ENCODE measurements at regions not wholly inside any gene's neighbourhood (a gene's known extent, or its start where the extent isn't known, plus 50 kb on each side); places are given as distances from the start of the nearest gene placed in this dataset.

- TF ChIP-seq POLR2AphosphoS5 (IDR thresholded peaks at IDR 0.05; ENCODE audit: low read depth): no peak
- TF ChIP-seq, protein P1, sequence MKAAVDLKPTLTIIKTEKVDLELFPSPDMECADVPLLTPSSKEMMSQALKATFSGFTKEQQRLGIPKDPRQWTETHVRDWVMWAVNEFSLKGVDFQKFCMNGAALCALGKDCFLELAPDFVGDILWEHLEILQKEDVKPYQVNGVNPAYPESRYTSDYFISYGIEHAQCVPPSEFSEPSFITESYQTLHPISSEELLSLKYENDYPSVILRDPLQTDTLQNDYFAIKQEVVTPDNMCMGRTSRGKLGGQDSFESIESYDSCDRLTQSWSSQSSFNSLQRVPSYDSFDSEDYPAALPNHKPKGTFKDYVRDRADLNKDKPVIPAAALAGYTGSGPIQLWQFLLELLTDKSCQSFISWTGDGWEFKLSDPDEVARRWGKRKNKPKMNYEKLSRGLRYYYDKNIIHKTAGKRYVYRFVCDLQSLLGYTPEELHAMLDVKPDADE (IDR thresholded peaks at IDR 0.05): no peak
- no peak for TF ChIP-seq CTCF (conservative IDR thresholded peaks at IDR 0.05; ENCODE audit: low read depth in 2 of 2)
- no peak for TF ChIP-seq EZH2 (IDR thresholded peaks at IDR 0.05; ENCODE audit: low read depth, unreplicated experiment)
- no peak for TF ChIP-seq NANOG (IDR thresholded peaks at IDR 0.05; ENCODE audit: borderline replicate concordance)
Observed at GRCh38 chr7:77475181-77475580, 59.0 kb upstream of the GSAP start.
